Dendritic cell treated with granulocyte-macrophage colony-stimulating factor and Interleukin-4, amounts not matched to agents 40 ng/mL and 50 ng/mL, for 4 days (primary cell): ENCODE measurements at regions not wholly inside any gene's neighbourhood (a gene's known extent, or its start where the extent isn't known, plus 50 kb on each side); places are given as distances from the start of the nearest gene placed in this dataset.

ENCODE experiments used
- H3K27ac Mint-ChIP-seq: one replicate; pipeline ENCODE4 v1.8.0; 2022; ENCODE audit warnings: mild to moderate bottlenecking, mixed read lengths
- H3K27me3 Mint-ChIP-seq: one replicate; pipeline ENCODE4 v1.8.0; 2022; ENCODE audit warnings: mild to moderate bottlenecking, mixed read lengths
- H3K36me3 Mint-ChIP-seq: one replicate; pipeline ENCODE4 v1.8.0; 2022; ENCODE audit warnings: low read depth, mixed read lengths
- H3K4me1 Mint-ChIP-seq: one replicate; pipeline ENCODE4 v1.8.0; 2022; ENCODE audit warnings: low read depth, mixed read lengths
- H3K4me3 Mint-ChIP-seq: one replicate; pipeline ENCODE4 v1.8.0; 2022; ENCODE audit warnings: mild to moderate bottlenecking, moderate library complexity, mixed read lengths
- H3K9me3 Mint-ChIP-seq: one replicate; pipeline ENCODE4 v1.8.0; 2022; ENCODE audit warnings: mixed read lengths
- intact Hi-C: fragments of 100-400 bp; cut with micrococcal nuclease; formaldehyde crosslinking; loops from one replicate; pipeline ENCODE4 v1.15.0; 2022

GRCh38 chr6:168950858-168951214 lies 302.8 kb downstream of the THBS2 start:
- Mint-ChIP-seq H3K4me3 (no peak overlapping the region), H3K4me1 (no peaks in the 10 kb centered on the region), H3K36me3 (no peaks in the 10 kb centered on the region), H3K9me3 (no peaks in the 10 kb centered on the region), H3K27ac (no peak overlapping the region), H3K27me3 (peaks cover 4% of the 10 kb centered on the region)
- intact Hi-C loops = loop anchor here (10.0 kb wide), 1 partner anchor 824 kb away; no protein-coding TSS in a partner anchor

- H3K9me3 Mint-ChIP-seq = no peaks in the 10 kb centered on the region
- H3K27me3 Mint-ChIP-seq = peaks cover 4% of the 10 kb centered on the region
- no peak overlapping the region for H3K27ac Mint-ChIP-seq
- no peak overlapping the region for H3K4me3 Mint-ChIP-seq
- H3K36me3 Mint-ChIP-seq = no peaks in the 10 kb centered on the region
- no peaks in the 10 kb centered on the region for H3K4me1 Mint-ChIP-seq
- intact Hi-C loops = loop anchor here (10.0 kb wide), 1 partner anchor 825 kb away; no protein-coding TSS in a partner anchor
Observed at GRCh38 chr6:168949981-168950857, 303.4 kb downstream of the THBS2 start.

GRCh38 chr6:168948990-168949531 lies 304.6 kb downstream of the THBS2 start:
- intact Hi-C loops = no loop called here
- Mint-ChIP-seq H3K4me3 (no peak overlapping the region), H3K27ac (no peak overlapping the region), H3K9me3 (no peaks in the 10 kb centered on the region), H3K27me3 (peaks cover 4% of the 10 kb centered on the region), H3K36me3 (no peaks in the 10 kb centered on the region), H3K4me1 (no peaks in the 10 kb centered on the region)

GRCh38 chr6:168948002-168948401 lies 305.6 kb downstream of the THBS2 start:
- Mint-ChIP-seq H3K36me3 (no peaks in the 10 kb centered on the region), H3K4me3 (no peak overlapping the region), H3K9me3 (no peaks in the 10 kb centered on the region), H3K4me1 (no peaks in the 10 kb centered on the region), H3K27me3 (peaks cover 3% of the 10 kb centered on the region), H3K27ac (no peak overlapping the region)
- intact Hi-C loops = no loop called here

GRCh38 chr6:168943231-168943905 lies 310.3 kb downstream of the THBS2 start:
- H3K27me3 Mint-ChIP-seq = no peaks in the 10 kb centered on the region
- H3K4me3 Mint-ChIP-seq = no peak overlapping the region
- intact Hi-C loops = no loop called here
- no peaks in the 10 kb centered on the region for H3K4me1 Mint-ChIP-seq
- H3K36me3 Mint-ChIP-seq = no peaks in the 10 kb centered on the region
- no peak overlapping the region for H3K27ac Mint-ChIP-seq
- no peaks in the 10 kb centered on the region for H3K9me3 Mint-ChIP-seq

- H3K36me3 Mint-ChIP-seq = no peaks in the 10 kb centered on the region
- no peak overlapping the region for H3K27ac Mint-ChIP-seq
- intact Hi-C loops = no loop called here
- H3K9me3 Mint-ChIP-seq = no peaks in the 10 kb centered on the region
- H3K27me3 Mint-ChIP-seq = no peaks in the 10 kb centered on the region
- no peaks in the 10 kb centered on the region for H3K4me1 Mint-ChIP-seq
- no peak overlapping the region for H3K4me3 Mint-ChIP-seq
Observed at GRCh38 chr6:168942646-168943045, 311.0 kb downstream of the THBS2 start.

GRCh38 chr6:168941036-168941435 lies 312.6 kb downstream of the THBS2 start:
- no peaks in the 10 kb centered on the region for H3K36me3 Mint-ChIP-seq
- H3K4me1 Mint-ChIP-seq = no peaks in the 10 kb centered on the region
- intact Hi-C loops = no loop called here
- H3K27me3 Mint-ChIP-seq = no peaks in the 10 kb centered on the region
- no peak overlapping the region for H3K27ac Mint-ChIP-seq
- no peak overlapping the region for H3K4me3 Mint-ChIP-seq
- H3K9me3 Mint-ChIP-seq = no peaks in the 10 kb centered on the region

- no peaks in the 10 kb centered on the region for H3K36me3 Mint-ChIP-seq
- H3K4me3 Mint-ChIP-seq = no peak overlapping the region
- intact Hi-C loops = no loop called here
- peaks cover 4% of the 10 kb centered on the region for H3K27me3 Mint-ChIP-seq
- H3K9me3 Mint-ChIP-seq = no peaks in the 10 kb centered on the region
- no peaks in the 10 kb centered on the region for H3K4me1 Mint-ChIP-seq
- H3K27ac Mint-ChIP-seq = no peak overlapping the region
Observed at GRCh38 chr6:168939796-168940195, 313.9 kb downstream of the THBS2 start.

- Mint-ChIP-seq H3K4me3 (no peak overlapping the region), H3K4me1 (no peaks in the 10 kb centered on the region), H3K9me3 (no peaks in the 10 kb centered on the region), H3K27ac (no peak overlapping the region), H3K36me3 (no peaks in the 10 kb centered on the region), H3K27me3 (peaks cover 9% of the 10 kb centered on the region)
- intact Hi-C loops = no loop called here
Observed at GRCh38 chr6:168939041-168939440, 314.6 kb downstream of the THBS2 start.

- no peak overlapping the region for H3K27ac Mint-ChIP-seq
- no peaks in the 10 kb centered on the region for H3K4me1 Mint-ChIP-seq
- no peak overlapping the region for H3K4me3 Mint-ChIP-seq
- H3K9me3 Mint-ChIP-seq = no peaks in the 10 kb centered on the region
- H3K27me3 Mint-ChIP-seq = peaks cover 11% of the 10 kb centered on the region
- intact Hi-C loops = no loop called here
- H3K36me3 Mint-ChIP-seq = no peaks in the 10 kb centered on the region
Observed at GRCh38 chr6:168938546-168938945, 315.1 kb downstream of the THBS2 start.

GRCh38 chr6:168937054-168937453 lies 316.6 kb downstream of the THBS2 start:
- no peaks in the 10 kb centered on the region for H3K36me3 Mint-ChIP-seq
- H3K4me1 Mint-ChIP-seq = no peaks in the 10 kb centered on the region
- H3K27me3 Mint-ChIP-seq = peaks cover 11% of the 10 kb centered on the region
- intact Hi-C loops = no loop called here
- no peak overlapping the region for H3K4me3 Mint-ChIP-seq
- H3K9me3 Mint-ChIP-seq = peaks cover 7% of the 10 kb centered on the region
- no peak overlapping the region for H3K27ac Mint-ChIP-seq

- no peaks in the 10 kb centered on the region for H3K36me3 Mint-ChIP-seq
- H3K9me3 Mint-ChIP-seq = peaks cover 8% of the 10 kb centered on the region
- no peaks in the 10 kb centered on the region for H3K4me1 Mint-ChIP-seq
- H3K27ac Mint-ChIP-seq = no peak overlapping the region
- H3K4me3 Mint-ChIP-seq = no peak overlapping the region
- intact Hi-C loops = no loop called here
- peaks cover 11% of the 10 kb centered on the region for H3K27me3 Mint-ChIP-seq
Observed at GRCh38 chr6:168935628-168936010, 318.0 kb downstream of the THBS2 start.

- Mint-ChIP-seq H3K9me3 (peaks cover 8% of the 10 kb centered on the region), H3K36me3 (no peaks in the 10 kb centered on the region), H3K27me3 (peaks cover 11% of the 10 kb centered on the region), H3K4me1 (no peaks in the 10 kb centered on the region), H3K4me3 (no peak overlapping the region), H3K27ac (no peak overlapping the region)
- intact Hi-C loops = no loop called here
Observed at GRCh38 chr6:168934660-168935627, 318.7 kb downstream of the THBS2 start.
